ENCODE measurements at regions not wholly inside any gene's neighbourhood (a gene's known extent, or its start where the extent isn't known, plus 50 kb on each side); places are given as distances from the start of the nearest gene placed in this dataset.

GRCh38 chr2:38509947-38510326 lies 92.8 kb downstream of the HNRNPLL start:
- DNase-seq, result no peak

GRCh38 chr2:38509314-38509946 lies 93.3 kb downstream of the HNRNPLL start:
- DNase-seq, result peak; percentile 64

GRCh38 chr2:38508311-38509039 lies 94.3 kb downstream of the HNRNPLL start:
- peak; percentile 79 for DNase-seq

- no peak for DNase-seq
These were observed 95.0 kb downstream of the HNRNPLL start for GRCh38 chr2:38507712-38508111.

GRCh38 chr2:38505779-38506178 lies 96.9 kb downstream of the HNRNPLL start:
- DNase-seq, result peak; percentile 71

- no peak for DNase-seq
These were observed 98.6 kb downstream of the HNRNPLL start for GRCh38 chr2:38504169-38504568.

GRCh38 chr2:38502107-38502506 lies 100.6 kb downstream of the HNRNPLL start:
- DNase-seq, result no peak

GRCh38 chr2:38500283-38500634 lies 102.5 kb downstream of the HNRNPLL start:
- no peak for DNase-seq

- no peak for DNase-seq
These were observed 103.0 kb downstream of the HNRNPLL start for GRCh38 chr2:38499548-38500282.

GRCh38 chr2:38498045-38498481 lies 104.7 kb downstream of the HNRNPLL start:
- no peak for DNase-seq

- no peak for DNase-seq
These were observed 105.1 kb downstream of the HNRNPLL start for GRCh38 chr2:38497670-38498037.

GRCh38 chr2:38496927-38497669 lies 105.6 kb downstream of the HNRNPLL start:
- DNase-seq, result no peak

GRCh38 chr2:38495880-38496279 lies 106.8 kb downstream of the HNRNPLL start:
- no peak for DNase-seq

- DNase-seq, result no peak
These were observed 108.3 kb downstream of the HNRNPLL start for GRCh38 chr2:38494394-38494793.

GRCh38 chr2:38492042-38492615 lies 110.6 kb downstream of the HNRNPLL start:
- no peak for DNase-seq

GRCh38 chr2:38491436-38491835 lies 111.3 kb downstream of the HNRNPLL start:
- DNase-seq, result no peak

- no peak for DNase-seq
These were observed 112.8 kb upstream of the ATL2 start for GRCh38 chr2:38489846-38490245.

- DNase-seq, result no peak
These were observed 110.8 kb upstream of the ATL2 start for GRCh38 chr2:38487852-38488251.

- no peak for DNase-seq
These were observed 109.3 kb upstream of the ATL2 start for GRCh38 chr2:38486213-38487026.

- no peak for DNase-seq
These were observed 108.7 kb upstream of the ATL2 start for GRCh38 chr2:38485734-38486133.

GRCh38 chr2:38484957-38485356 lies 107.9 kb upstream of the ATL2 start:
- DNase-seq, result no peak
